Stimulated activated CD4-positive, alpha-beta T cell treated with anti-CD3 and anti-CD28 coated beads, Interleukin-12 subunit alpha, Interleukin-12 subunit beta, amount 100 ng/mL, for 4 hours (primary cell): ENCODE measurements at regions not wholly inside any gene's neighbourhood (a gene's known extent, or its start where the extent isn't known, plus 50 kb on each side); places are given as distances from the start of the nearest gene placed in this dataset.
"Not testable (repeated sequence)": the region's sequence is repeated elsewhere in the genome, so short reads cannot be mapped to it uniquely, and the experiment has no call there.

ENCODE experiments used
- DNase-seq: peaks from one replicate; pipeline ENCODE4 v3.0.0-alpha.2; 2020

DNA sequence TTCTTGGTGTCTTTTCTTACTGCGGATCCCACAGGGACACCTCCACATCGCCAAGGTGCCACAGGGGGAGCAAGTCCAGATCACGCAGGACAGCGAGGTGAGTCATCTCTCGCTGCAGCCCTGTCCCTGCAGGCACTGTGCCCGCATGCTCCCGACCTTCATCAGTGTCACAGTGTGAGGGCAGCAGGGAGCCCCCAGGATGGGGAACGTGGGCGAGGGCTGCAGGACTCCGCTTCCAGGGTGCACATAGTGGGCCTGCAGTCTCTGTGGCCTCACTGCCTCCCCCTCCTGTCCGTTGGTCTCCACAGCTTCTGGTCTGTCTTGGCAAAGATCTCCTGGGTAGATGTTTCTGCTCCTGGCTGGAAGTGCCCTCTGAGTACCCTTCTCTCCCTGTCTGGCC, 78.0 kb downstream of the NPIPB11 start:
- not testable (repeated sequence) for DNase-seq

DNA sequence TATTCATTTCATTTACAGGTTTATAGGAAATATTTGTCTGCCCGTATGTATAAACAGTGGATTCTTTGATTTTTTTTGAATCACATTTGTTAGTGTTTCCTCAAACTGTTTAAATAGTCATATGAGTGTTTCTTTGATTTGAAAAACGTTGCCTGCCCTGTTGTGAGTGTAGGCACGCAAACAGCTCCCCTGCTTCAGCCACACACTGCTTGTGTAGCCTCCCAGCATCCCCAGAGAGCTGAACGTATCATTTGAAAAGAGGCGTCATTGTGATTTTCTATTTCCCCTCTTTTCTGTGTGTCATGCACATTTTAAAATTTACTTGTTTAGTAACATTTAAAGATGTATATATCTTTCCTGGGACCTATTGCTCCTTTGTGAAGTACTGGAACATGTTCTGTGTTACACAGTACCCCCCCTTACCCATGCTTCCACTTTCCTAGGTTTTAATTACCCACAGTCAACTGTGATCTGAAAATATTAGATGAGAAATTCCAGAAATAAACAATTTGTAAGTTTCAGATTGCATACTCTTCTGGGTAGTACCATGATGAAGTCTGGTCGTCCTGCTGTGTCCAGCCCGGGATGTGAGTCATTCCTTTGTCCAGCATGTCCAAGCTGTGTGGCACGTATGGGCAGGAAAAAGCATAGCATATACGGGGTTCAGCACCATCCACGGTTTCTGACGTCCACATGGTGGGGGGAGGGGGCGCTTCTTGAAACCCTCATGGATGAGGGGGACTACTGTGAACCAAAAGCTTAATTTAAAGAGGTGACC, 78.7 kb downstream of the NPIPB11 start:
- DNase-seq, result not testable (repeated sequence)

DNA sequence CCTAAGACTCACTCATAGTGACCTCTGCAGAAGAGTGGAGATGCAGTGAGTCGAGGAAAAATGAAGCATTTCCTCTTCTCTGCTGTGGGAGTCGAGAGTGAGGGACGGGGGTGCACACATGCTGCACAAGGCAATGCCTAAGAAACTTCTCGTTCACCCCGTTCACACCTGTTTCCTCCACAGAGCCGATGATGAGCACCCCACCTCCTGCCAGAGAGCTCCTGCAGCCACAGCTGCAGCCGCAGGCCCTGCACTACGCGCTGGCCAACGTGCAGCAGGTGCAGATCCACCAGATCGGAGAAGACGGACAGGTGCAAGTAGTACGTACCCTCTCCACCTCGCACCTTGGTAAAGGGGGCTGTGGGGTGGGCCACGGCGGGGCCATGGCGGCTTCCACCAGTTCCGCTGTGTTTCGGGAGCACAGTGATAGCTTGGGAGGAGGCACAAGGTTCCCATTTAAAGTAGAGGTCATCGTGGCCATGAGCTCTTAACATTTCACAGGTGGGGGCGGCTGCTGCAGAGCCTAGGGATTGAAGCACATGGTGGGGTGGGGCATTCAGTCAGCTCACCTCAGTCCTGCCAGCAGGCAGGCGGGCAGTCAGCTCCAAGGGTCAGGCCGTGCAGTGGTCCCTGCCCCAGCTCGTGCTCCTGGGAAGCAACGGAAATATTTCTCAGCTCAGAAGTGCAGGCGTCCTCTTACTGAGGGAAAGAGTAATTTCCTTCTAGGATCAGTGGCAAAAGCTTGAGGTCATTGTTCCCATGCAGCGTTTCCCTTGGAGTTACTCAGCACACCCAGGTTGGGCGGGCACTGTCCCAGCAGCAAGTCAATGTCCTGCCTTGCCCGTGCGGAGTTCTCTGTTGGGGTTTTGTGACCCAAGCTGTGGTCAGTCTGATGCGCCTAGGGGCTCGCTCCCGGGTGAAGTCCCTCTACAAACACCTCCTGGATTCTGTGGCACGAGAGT, 80.1 kb downstream of the NPIPB11 start:
- DNase-seq, result not testable (repeated sequence)

DNA sequence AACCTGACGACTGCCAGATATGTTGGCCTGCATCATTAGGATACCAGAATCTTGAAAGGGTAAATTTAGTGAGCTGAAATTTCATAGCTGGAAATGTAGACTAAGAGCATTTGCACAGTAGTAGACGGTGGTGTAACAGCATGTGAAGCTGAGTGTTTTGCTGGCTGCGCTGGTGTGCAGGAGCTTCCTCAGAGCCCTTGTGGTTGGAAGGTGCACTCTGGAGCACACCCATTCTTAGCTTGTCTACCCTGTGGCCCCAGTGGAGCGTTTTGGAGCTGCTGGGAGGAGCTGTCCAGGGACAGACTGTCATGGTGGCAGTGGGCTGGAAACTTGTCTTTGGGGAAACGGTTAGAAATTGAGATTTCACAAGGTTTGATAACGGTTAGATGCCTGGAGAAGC, 82.8 kb downstream of the NPIPB11 start:
- not testable (repeated sequence) for DNase-seq

- DNase-seq, result no peak
Measured at GRCh38 chr16:29321585-29321984, 84.9 kb downstream of the NPIPB11 start.

DNA sequence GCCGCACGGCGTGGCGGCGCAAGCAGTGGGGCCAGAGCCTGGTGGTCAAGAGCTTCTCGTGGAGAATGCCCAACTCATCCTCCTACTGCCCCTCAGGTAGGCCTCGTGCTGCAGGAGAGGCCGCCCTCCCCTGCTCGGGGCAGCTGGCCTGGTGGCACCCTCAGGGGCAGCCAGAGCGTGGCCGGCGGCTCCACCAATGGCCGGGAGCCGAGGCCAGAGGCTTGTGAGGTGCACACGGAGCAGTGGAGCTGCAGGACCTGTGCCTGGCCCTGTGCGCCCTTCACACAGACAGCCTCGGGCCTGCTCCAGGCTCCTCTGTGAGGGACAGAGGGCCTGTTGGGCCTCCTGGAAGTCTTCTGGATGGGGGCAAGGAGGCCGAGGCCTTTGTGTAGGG, 85.5 kb downstream of the NPIPB11 start:
- no peak for DNase-seq

- DNase-seq, result no peak
Measured at GRCh38 chr16:29320274-29320999, 86.1 kb downstream of the NPIPB11 start.

DNA sequence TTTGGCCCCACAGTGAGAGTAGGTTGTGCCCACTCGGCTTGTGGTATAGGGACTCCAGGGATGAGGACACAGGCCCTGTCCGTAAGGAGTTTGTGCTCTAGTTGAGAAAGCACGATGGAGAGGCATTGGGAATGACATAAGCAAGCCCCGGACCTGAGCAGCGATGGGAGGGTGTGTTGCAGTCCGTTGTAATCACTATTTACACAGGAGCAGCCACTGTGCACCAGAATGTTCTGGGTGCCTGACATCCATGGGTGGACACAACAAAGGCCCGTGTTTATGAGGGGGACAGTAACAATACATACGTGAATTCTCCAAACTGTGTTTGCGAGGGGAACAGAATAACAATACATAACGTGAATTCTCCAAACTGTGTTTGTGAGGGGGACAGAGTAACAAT, 86.8 kb downstream of the NPIPB11 start:
- DNase-seq, result no peak

GRCh38 chr16:29318561-29318968, 87.9 kb downstream of the NPIPB11 start:
- DNase-seq, result not testable (repeated sequence)

DNA sequence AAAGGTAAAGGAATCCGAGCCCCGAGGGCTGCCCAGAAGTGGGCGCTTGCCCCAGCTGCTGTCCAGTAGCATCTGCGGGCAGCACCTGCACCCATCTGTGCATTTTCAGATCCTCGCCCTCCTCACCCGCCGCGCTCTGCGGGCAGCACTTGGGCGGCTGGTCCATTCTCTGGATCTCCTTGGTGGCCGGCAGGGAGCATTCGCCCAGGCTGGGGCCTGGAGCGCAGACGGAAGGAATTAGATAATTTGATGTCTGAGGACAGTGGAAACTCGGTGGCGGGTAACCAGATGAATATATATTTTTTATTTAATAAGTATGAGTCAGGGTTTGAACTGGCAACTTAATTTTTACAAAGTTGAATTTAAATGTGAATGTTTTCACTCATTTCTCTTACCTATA, 88.5 kb downstream of the NPIPB11 start:
- DNase-seq, result no peak

- no peak for DNase-seq
Measured at GRCh38 chr16:29317269-29317668, 89.2 kb downstream of the NPIPB11 start.

DNA sequence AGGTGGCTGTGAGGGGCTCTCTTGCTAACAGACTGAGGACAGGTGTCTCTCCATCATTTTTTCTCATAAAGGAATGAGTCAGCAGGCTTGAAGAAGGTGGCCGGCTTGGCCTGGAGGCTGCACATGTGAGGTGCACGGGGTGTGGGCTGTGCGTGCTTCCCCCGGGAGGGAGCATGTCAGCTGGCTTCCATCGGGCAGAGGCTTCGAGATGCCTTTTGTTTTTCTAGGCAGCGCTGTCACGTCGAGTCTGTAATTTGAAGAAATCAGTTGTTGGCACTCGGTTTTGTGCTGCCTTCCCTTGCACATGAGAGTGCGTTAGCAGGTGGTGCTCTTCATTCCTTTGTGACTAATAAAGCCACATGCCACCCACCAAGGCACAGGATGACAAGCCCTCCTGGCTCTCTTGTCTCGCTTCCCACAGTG, 89.7 kb downstream of the NPIPB11 start:
- no peak for DNase-seq

DNA sequence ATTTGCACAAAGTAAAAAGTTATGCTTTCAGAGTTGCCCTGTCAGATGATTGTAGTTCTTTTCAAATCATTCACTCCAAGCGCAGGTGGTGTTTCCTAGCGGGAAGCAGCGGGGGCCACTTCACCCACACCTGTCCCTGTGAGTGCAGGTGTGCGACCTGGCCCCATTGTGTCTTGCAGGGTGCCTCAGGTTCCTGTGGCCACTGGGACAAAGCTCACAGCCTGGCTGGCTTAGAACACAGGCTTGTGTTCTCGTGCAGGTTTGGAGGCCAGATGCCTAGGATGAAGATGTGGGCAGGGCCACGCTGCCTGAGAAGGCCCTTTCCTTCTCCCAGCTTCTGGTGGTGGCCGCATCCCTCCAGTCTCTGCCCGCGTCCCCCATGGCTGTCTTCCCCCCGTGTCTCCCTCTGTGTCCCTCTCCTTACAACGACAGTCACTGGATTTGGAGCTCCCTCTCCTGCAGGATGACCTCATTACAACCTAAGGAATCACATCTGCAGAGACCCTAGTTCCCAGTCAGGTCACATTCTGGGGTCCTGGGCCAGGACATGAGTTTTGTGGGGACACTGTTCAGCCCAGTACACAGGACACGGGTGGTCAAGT, 90.5 kb downstream of the NPIPB11 start:
- no peak for DNase-seq

GRCh38 chr16:29315046-29315445, 91.5 kb downstream of the NPIPB11 start:
- no peak for DNase-seq

DNA sequence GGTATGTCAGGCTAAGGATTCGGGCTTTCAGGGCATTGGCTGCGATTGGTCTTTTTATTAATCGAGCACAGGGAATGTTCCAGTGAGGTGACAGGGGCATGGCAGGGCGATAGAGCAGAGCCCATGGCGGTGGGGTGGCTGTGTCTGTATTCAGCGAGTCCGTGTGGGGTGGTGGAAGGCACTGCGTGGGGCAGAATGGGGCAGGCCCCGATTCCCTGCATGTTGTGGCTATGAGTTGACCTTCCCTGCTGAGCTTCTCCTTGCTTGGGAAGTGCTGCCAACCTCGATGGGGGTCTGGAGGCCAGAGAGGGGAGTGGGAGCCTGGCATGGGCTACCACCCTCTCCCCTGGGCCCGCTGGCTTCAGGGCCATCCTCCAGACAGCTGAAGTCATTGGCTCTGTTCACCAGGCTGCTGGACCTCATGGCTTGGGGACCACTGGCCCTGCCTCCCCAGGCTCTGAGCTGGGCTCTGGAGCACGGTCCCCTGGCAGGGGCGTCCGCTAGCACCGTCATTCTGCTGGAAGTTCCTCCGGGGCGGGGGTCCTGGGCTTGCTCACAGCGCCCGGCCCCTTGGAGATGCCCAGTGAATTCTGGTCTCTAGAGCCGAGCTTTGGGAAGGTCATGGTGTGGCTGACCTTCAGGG, 92.1 kb downstream of the NPIPB11 start:
- no peak for DNase-seq

- no peak for DNase-seq
Measured at GRCh38 chr16:29313559-29314048, 92.9 kb downstream of the NPIPB11 start.

DNA sequence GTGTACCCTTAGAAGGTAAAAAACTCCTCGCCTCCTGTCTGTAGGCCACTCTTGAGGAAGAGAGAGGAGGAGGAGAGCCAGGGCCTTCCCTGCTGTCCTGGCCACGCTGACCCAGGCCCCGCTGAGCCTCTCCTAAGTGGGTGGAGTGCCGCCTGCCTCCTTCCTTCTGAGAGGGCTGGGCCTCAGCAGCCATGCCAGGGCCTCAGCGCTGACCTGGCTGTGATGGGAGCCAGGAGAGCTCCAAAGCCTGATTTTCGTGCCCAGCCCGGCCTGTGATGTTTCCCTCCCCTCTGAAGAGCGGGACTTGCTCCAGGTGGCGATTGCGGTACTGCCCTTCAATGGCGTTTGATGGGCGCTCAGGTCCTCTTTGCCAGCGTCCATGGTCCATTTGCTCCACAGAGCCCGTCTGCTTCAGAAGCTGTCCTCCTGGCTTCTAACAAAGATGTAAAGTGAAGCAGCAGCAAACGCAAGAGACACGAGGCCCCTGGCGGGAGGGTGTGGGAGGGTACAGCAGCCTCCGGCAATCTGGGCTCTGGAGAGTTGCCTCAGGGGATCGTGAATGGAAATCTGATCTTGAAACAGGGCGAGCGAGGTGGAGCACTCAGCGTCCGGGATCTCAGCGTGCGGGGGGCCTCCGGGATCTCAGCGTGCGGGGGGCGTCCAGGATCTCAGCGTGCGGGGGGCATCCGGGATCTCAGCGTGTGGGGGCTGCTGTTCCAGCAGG, 93.5 kb downstream of the NPIPB11 start:
- DNase-seq, result no peak

GRCh38 chr16:29312345-29312675, 94.2 kb downstream of the NPIPB11 start:
- DNase-seq, result not testable (repeated sequence)

- no peak for DNase-seq
Measured at GRCh38 chr16:29311461-29312344, 94.8 kb downstream of the NPIPB11 start.

DNA sequence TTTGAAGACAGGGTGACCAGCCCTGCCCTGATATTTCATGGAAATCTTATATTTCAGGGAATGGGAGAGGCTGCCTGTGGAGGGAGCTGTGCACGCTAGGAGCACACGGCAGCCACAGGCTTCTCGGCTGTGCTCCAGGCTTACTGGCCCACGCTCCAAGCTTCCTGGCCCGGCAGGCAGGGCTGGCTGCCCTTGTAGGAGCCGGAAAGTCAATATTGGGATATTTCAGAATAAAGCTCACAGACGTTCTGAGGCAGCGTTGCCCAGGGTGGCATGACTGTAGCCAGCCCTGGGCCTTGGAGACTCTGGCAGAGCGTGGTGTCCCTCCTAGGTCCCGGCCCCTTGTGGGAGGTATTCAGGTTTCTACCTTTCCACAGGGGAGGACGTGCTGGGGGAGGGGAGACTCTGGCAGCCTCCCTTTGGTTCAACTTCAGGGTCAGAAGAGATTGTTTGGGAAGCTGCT, 95.6 kb downstream of the NPIPB11 start:
- no peak for DNase-seq
